SKM-1 (cell line): ENCODE measurements at regions not wholly inside any gene's neighbourhood (a gene's known extent, or its start where the extent isn't known, plus 50 kb on each side); places are given as distances from the start of the nearest gene placed in this dataset.
A peak's percentile ranks its signal among the peaks of the same experiment; 100 is the strongest.

Experiments used
- DNase-seq: peaks from one replicate; lab custom pipeline; 2025; ENCODE audit not compliant: unreplicated experiment; lab: John Stamatoyannopoulos, UW

- no peak for DNase-seq
These were observed 441.8 kb downstream of the LRATD1 start for GRCh38 chr2:15074319-15074718.

DNA sequence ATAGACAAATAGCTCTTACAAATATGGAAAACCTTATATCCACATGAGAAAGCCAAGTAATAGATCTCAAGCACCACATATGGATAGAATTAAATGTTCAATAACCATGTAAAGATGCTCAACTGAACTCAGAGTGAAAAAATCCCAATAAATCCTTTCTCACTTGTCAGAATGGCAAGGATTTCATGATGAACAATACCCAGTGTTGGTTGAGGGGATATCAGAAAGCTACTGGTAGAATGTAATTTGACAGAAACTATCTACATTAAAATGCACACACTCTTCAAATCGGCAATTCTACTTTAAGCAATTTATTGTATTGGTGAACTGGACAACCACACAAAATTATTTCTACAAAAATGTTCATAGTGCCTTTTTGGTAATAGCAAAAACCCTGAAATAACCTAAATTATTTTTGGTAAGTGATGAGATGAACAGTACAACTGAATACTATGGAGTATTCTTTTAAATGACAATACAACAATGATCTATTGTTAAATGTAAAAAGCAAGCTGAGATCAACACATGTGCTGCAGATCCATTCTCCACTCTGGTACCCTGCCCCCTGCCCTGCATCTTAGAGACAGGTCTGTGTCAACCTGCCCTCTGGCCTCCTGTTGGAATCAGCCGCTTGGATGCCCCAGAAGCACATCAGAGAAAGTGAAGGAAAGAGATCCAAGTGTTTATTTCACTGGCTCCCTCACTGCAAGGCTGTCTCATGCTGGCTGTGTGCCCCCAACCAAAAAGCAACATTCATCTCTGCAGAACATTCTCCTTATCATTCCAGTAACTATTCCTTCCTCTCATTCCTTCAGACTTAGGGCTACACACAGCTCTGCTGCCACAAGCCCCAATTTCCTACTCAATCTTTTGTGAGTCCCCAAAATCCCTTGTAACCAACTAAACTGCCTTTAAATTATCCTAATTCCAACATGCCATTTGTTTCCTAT is 442.5 kb downstream of the LRATD1 start:
- no peak for DNase-seq

GRCh38 chr2:15076668-15077067 is 444.2 kb downstream of the LRATD1 start:
- no peak for DNase-seq

DNA sequence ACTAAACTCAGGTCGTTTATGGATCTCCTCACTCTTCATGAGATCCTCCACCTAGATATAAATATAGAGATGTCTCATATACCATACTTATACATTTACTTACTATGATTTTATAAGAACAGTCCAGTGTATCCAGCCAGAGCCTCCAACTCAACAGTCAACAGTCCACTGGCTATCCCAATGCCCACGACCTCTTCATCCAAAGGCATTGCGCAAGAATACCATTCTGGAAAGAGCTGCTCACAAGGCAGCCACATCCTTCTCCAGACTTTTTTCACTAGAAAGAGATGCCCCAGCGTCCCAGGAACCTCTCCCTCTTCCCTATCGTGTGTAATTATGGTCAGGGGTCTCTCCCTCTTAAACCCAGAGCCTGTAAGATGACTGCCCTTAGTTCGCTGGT is 448.8 kb downstream of the LRATD1 start:
- no peak for DNase-seq

- no peak for DNase-seq
These were observed 449.9 kb downstream of the LRATD1 start for GRCh38 chr2:15082105-15083058.

DNA sequence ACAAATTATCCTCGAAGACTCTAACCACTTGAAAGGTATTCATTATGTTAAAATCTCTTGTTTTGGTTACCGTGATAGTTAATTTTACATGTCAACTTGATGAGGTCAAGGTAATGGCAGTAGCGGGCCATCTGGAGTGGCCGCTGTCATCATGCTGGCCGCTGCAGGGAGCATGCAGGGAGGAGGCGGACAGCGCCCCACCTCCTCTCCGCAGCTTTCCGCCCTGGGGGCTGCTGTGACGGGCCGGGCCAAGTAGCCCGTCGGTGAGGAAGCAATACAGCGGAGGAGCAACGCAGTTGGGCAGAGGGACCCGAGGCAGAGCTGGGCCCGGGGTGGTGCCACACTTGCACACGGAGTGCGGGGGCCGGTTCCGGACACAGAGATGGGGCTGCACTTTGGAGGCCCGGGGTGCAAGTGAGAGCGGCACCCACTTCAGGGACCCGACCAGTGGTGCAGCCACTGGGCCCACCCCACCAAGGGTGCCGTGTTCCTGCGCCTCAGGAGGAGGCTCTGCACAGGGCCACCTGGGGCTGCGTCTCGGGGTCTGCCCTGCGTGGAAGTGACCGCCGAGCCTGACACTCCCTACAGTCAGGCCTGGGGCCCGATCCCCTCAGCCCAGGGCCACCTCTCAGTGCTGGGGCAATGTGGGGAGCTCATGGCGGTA is 452.4 kb downstream of the LRATD1 start:
- DNase-seq: no peak

- DNase-seq: no peak
These were observed 459.7 kb downstream of the LRATD1 start for GRCh38 chr2:15092181-15092580.

DNA sequence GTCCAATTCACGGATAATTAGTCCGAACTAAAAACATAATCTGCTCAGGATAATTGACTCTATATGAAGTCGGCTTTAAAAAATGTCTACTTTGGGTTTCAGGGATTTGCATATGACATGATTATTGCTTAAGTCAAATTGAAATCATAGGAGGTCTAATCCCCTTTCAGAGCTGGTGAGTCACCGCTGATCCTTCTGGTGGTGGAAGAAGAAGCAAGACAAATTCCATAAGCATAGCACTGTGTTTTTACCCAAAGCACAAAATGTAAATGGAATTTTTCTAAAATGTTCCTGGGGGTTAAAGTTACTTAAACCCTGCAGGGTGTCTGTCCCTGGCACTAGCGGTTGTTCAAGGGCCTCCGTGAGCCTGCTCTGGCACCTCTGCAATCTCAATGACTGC is 460.2 kb downstream of the LRATD1 start:
- no peak for DNase-seq

DNA sequence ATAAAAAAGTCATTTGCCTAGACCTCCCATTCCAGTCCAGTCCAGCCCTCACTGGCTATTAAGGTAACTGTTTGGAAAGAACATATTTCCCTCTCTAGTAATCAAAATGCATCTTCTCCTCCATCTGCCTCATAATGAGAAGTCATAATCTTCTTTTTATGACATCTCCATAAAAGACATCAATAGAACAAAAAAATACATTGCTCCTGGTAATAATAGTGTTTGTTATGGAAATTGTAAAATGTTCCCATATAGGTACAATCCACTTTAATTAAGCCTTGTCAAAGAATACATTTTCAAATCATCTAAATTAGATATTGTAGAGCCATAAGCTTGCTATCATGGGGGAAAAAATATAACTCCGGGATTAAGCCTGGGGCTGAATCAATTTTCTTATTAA is 461.6 kb downstream of the LRATD1 start:
- no peak for DNase-seq

DNA sequence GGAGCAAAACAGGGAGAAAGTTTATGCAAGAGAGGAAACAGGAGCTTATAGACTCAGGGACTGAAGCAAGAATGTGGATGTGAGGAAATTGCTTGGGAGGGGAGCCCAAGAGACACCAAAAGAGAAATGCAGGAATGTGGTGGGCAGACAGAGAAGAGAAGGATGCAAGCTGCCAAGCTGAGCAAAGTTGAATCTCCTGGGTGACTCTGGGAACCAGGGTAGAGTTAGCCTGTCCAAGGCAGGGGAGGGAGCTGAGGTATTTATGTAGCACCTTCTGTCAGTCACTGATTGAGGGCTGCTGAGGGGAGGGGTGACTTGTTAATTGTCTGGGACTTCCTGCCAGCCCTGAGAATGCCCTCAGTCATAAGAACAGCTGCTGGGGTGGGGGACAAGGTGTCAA is 464.3 kb downstream of the NBAS start:
- no peak for DNase-seq

- no peak for DNase-seq
These were observed 454.0 kb downstream of the NBAS start for GRCh38 chr2:15107137-15107536.

DNA sequence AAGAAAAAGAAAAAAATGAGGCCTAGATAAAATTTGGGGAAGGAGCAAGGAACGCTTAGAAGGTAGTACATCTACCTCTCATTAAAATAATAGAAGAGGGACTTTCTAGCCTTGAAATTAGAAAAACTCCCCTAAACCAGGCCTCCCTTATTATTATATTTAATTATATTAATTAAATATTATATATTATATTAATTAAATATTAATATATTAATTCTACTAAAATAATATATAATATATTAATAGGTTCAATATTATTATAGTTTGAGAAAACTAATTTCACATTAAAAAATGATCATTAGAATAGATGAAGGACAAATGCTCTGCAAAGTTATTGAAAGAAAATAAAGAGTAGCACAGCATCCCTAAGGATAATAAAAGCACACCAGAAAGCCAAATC is 449.4 kb downstream of the NBAS start:
- no peak for DNase-seq

DNA sequence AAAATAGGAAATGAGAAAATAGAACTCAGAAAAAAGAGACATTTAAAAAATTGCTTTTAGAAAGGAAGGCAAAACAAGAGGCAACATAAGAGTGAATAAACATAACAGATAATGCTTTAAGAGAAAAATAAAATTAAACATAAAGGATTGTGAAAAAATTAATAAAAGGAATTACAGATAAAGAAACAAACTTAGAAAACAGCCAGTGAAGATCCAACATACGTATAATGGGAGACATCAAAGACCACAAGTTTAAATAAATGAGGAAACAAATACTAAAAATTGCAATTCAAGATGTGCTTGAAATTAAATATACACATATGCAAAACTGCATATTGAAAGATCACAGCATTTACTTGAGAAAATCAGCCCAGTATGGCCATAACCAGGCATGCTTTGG is 448.9 kb downstream of the NBAS start:
- DNase-seq: no peak

DNA sequence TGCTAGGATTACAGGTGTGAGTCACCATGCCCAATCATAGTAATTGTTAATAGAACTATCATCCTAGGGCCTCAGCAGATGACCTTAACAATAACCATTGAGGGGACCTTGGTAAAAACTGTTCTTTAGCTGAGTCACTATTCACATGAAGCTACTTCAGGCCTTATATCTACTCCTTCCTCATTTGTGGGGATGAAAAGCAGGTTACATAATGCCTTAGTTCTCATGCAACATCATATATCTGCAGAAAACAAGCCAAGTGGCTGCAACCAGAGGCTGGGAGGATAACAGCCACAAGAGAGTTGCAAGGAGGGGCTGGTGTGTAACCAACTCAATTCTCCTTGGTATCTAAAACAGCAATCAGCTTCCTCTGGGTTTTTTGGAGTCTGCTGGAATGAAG is 445.4 kb downstream of the NBAS start:
- DNase-seq: peak; percentile 90

DNA sequence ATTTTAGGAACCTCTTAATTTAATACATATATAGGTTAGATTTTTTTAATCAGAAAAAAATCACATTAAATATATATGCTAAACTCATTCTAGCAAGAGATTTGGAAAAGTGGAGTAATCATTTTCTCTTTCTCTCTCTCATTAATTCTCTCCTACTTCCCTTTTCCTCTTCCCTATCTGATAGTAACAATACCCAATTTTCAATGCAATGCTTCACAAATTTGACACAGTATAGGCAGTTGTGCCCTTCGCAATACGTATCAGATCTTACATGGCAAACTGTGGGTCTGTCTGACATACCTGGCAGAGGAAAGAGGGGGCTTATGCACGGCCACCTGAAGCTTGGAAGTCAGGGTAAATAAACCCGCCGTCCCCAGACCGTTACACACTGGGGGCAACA is 444.3 kb downstream of the NBAS start:
- peak; percentile 14 for DNase-seq
